Posterior cingulate gyrus (tissue), 11 donors: ENCODE measurements at regions not wholly inside any gene's neighbourhood (a gene's known extent, or its start where the extent isn't known, plus 50 kb on each side); places are given as distances from the start of the nearest gene placed in this dataset.

Experiments
- DNase-seq, 10 donors: peaks; one replicate each; pipeline versions ENCODE4 v3.0.0 to v3.0.0-alpha.2; 2020 to 2021; ENCODE audit warnings: mixed read lengths in 3 of 10
- intact Hi-C: fragments of 100-400 bp; cut with DNase I; formaldehyde crosslinking; loops from one replicate; pipeline ENCODE4 v1.15.1; 2023

DNA sequence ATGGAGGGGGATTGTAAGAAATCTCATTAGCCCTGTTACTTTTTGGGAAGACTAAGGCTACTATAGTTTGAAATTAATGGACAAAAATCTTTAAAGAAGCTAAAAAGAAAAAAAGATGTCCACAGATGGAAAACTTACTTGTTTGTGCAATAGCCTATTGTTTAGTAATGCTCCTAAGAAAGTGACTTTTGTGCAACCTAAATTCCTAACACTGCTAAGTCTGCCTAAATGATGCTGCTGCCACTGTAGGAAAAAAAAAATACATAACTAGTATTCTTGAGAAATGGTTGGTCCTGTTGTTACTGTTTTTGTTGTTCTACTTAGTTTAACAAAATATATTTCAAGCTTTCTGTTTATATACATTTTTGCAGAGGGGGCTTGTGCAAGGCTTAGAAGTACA is 108.2 kb upstream of the NR3C1 start:
- intact Hi-C loops = no loop called here
- DNase-seq = no peak

DNA sequence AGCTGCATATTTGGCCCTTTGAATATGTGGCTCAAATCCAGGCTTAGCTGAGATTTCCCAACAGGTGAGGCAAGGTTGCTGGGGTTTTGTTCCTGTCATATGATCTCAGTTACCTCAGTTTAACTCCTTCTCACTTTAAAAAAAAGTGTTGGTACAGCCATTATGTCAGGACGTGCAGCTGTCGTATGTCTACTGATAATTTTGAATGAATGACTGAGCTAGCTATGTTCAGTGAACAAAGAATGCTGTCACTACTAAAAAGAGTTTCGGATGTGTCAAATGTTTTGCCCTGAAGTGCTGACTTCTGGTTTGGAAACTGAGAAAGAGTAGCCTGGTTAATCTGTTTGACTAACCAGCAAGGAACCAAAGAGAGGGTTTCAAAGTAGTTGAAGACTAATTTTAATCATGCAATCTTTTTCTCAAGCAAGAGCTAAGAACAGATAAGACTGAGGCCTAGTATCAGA is 106.3 kb upstream of the NR3C1 start:
- no peak for DNase-seq
- intact Hi-C loops = no loop called here

DNA sequence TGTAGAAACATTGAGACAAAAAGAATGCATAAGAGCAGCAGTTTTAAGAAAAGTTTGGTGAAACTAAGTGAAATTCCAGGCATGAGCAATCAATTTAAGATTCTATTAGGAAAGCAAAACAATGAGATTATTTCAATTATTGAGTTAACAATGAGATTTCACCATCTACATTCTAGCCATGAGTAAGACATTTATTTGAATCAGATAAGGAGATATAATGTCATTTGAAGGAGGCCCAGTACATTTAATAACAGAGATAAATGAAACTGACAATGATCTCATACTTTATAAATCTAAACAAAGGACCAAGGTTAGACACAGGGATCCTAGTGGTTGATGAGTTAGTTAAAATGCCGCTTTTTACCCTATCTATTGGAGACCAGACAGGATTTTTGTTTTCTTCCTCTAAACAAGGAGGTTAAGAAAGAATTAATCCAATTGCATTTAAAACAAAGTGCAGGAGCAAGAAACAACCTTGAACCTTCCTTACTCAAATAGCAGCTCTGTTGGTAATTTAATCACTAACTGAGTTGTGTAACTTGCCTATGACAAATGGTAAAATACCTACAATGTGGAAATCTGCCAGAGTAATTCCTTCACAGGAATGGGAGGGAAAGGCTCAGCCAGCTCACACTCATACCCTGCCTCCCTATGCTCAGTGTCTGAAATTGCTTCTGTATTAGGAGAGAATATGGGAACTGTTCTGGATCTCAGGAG is 103.5 kb upstream of the NR3C1 start:
- intact Hi-C loops = no loop called here
- DNase-seq = no peak

DNA sequence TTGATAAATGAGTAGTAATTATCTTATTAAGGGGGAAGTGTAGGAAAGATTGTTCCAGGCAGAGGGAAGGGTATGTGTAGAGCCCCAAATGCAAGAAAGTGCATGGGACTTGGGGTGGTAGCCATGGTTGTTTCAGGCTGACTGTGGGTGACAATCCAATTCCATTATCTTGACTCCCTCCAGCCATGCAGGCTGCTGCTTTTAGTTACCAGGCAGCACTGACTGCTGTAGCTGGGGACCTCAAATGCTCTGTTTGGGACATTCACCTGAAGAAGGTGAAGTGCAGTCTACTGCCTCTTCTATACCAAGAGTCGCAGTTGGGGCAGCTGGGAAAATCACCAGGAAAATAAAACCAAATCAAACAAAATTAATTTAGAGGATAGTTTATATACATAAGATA is 102.4 kb upstream of the NR3C1 start:
- no peak for DNase-seq
- intact Hi-C loops = no loop called here

DNA sequence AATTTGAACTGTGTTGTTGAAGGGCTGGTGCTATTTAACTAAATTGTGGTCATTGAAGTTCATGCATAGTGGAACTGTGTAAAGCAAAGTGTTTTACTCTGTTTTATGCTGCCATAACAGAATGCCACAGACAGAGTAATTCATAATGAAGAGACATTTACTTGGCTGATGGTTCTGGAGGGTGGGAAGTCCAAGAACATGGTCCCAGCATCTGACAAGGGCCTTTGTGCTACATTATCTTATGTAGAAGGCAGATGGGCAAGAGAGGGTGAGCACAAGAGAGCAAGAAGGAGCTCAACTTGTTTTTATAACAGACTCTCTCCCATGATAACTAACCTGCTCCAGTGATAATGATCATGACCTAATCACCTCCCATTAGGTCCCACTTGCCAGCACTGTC is 101.9 kb upstream of the NR3C1 start:
- no peak for DNase-seq
- intact Hi-C loops = no loop called here

DNA sequence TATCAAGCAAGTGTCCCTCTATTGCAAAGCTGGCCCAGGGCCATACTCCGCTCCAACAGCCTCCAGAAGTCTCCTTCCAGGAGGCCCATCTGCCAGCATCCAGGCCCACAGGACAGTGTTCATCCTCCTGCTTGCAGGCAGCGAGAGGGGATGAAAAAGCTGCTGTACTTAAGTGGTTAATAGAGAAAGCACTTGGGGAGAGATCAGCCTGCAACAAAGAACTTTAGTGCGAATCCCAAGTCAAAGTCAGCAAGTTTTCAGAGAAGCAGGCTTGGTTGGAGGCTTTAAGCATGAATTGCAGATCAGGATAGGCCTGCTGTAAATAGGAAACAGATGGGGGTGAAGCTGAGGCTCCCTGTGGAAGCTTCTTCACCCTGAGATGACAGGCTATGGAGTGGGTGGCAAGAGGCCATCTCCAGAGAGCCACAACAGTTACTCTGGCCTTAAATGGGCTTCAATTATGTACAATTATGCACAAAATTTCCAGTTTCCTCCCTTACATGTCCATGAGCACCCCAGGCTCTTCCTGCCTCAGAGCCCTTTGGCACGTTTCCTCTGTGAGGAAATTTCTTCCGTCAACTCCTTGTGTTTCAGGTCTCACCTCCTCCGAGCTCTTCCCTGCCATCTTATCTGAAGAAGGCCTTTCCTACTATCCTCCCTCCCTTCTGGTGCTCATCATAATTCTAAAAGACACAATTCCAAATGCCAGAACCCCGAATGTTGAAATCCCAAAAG is 98.0 kb upstream of the NR3C1 start:
- intact Hi-C loops = no loop called here

DNA sequence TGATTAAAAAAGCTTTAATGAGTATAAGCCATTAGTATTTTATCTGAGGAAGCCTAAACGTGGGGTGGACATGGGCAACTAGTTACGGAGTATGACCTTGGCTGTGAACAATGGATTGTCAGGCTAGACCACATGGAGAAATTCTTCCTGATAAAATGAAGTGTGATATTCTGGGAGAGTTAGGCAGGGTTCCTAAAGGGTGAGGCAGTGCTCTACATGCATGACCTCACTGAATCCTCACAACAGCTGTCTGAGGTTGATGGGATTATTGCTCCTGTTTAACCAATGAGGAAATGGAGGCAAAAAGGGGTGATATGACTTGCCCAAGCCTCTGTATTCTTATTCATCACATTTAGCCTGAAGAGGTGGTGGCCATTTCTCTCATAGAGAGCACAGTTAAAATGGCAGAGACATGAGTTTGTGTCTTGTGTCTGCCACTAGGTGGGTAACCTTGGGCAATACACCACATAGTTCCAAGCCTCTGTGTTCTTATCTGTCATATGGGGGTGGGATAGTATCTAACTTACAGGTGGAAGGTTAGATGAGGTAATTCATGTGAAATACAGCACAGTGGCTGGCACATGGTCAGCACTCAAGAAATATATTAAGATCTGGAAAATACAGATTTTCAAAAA is 96.1 kb upstream of the NR3C1 start:
- intact Hi-C loops = no loop called here
- DNase-seq = no peak

More for the DNA sequence above, 98.0 kb upstream of the NR3C1 start:
- no peak for DNase-seq

DNA sequence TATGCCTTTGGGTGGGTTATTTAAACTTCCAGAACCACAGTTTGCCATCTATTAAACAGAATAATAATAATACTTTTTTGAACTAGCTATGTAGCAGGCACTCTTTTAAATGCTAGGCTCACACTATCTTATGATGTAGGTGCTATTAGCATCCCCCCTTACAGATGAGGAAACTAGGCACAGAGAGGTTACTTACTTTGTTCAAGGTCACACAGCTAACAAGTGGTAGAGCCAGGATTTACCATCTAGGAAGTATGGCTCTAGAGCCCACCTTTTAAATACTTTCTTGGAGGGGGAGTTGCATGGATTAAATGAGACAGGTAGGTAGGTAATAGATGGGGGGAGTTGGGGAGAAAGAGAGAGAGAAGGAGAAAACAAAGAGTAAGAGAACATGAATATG is 95.3 kb upstream of the NR3C1 start:
- no peak for DNase-seq
- intact Hi-C loops = no loop called here

DNA sequence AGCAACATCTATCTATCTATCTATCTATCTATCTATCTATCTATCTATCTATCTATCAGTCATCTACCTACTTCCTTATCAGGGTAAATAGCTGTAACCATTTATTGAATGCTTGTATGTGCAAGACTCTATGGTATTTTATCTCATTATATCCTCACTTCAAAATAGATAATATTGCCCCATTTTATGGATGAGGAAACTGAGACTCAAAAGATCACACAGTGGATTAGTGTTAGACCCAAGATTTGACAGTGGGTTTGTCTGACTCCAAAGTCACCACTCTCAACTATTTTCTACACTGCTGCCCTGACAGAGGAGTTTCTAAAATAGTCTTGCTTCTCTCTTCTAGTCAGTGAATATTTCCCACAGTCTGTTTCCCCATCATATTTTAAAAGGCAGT is 94.3 kb upstream of the NR3C1 start:
- no peak for DNase-seq
- intact Hi-C loops = no loop called here

DNA sequence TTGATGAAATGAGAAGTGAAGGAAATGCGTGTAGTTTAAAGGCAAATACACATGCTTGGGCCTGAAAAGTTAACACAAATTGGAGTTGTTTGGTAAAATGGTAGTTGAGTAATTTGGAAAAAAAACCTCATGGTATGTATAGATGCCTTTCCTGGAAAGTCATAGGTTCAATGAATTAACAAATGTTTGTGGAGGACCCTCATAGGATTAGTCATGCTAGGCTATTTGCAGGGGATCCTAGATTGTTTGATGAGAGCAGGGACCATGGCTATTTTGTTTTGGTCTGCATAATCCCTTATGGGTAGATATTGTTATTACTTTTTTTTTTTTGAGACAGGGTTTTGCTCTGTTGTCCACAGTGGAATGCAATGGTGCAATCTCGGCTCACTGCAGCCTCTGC is 93.5 kb upstream of the NR3C1 start:
- DNase-seq = no peak
- intact Hi-C loops = no loop called here

DNA sequence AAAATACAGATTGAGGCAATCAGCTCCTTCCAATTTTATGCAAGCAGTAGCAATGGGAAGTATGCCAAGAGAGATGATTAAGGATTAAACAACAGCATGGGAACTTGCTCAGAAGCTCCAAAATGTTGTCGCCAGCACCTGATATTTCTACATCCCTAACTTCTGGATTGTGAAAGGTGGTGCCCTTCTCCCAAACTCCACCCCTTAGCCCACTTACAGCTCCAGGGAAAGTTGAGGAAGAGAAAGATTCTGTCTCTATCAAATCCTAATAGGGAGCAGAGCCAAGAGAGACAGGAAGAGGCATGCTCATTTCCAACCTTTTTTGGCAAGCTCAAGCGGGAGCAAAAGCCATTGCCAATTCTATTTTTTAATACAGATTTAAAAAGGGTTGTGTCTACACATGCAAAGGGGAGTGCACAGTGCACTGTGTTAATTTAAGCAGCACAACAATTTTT is 92.4 kb upstream of the NR3C1 start:
- intact Hi-C loops = no loop called here
- no peak for DNase-seq

DNA sequence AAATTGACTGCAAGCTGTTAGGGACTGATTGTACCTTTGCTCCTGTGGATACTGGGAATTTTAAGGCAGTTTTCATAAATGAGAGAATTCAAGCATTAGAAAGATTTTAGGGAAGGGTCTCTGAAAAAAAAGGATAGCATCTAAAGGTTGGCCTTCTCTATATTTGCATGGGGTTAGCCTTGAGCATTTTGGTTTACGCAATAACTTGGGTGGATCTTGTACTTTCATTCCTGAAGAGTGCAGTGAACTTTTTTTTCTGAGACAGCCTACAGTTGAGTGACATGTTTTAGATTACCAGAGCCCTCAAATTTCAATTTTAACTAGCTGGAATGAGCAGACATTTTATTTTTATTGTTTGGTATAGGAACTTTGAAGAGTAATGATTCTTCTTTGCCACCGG is 91.6 kb upstream of the NR3C1 start:
- DNase-seq = no peak
- intact Hi-C loops = no loop called here

DNA sequence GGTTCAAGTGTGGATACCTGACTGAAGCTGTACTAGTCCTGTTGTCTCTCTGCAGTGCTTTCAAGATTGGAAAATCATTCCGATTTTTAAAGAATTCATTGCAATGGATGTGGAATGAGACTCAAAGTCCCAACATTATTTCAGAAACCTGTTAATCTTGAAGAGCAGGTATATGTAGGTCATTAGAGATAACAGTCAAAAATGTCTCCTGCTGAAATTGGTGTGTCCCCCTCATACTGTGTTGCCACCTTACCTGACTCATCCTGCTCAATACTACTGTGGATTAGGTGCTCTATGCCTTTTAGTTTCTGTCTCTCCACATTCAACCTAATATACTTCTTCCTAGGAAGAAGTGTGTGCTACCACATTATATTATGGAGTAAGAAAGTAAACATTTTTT is 91.1 kb upstream of the NR3C1 start:
- intact Hi-C loops = no loop called here
- no peak for DNase-seq

DNA sequence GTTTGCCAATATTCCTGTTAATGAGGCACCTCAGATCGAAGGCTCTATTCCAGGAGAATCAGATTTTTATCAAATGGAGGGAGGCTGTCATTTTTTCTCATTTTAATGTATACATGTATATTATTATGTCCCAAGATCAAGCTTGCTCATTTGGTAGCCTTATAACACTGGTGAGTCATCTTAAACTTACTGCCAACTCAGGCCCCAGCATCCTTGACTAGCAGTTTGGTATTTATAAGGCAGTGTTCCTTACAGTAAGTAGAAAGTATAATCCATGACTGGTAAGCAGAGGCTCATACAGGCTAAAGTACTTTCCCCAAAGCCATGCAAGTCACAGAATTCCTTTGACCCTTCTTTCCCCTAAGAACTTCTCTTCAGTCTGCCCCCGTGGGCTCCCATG is 90.7 kb upstream of the NR3C1 start:
- intact Hi-C loops = no loop called here
- DNase-seq = no peak

DNA sequence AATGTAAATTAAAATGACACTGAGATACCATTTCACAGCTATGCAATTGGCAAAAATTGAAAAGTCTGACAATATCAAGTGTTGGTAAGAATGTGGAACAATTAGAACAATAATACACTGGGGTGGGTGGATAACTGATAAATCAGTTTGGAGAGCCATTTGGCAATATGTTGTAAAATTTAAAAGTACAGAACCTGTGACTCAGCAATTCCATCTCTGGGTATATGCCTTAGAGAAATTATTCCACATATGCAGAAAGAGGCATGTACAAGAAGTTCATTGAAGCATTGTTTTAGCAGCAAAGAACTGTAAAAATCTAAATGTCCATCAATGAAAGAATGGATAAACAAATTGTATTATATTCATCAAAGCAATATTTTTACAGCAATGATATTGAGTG is 89.3 kb upstream of the NR3C1 start:
- DNase-seq = no peak
- intact Hi-C loops = no loop called here

DNA sequence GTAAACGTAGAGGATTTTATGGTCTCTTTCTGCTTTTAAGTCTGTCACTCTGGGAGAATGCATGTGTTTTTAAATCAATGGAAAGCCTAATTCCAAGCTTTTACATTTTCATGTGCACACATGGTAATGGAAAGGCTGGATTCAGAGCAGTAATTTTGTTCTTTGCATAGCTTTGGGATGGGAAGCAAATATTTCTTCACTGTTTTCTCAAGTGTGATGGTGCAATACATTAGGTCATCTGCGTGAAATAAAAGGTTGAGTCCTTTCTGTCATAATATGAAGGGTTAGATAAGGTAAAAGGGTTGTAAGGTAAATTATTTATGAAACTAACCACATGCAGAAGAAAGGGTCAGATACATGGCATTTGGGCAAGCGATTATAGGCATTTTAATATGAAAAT is 88.2 kb upstream of the NR3C1 start:
- DNase-seq = no peak
- intact Hi-C loops = no loop called here

DNA sequence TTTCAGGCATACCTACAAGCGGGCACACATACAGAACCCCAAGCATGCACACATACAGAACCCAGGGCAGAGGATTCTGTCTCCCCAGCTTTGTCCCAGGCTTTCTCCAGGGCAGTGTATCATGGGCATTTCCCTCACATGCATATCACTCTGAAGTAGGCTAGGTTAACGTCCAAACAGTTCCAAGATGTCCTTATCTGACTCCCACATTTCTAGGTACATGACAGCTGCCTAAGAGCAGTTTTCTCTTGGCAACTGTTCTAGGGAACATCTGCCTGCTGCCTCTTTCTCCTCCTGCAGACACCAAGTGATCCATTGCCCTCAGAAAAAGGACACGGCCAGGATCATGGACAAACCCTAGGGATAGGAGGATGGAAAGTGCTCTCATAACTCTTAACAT is 84.9 kb upstream of the NR3C1 start:
- no peak for DNase-seq
- intact Hi-C loops = no loop called here

DNA sequence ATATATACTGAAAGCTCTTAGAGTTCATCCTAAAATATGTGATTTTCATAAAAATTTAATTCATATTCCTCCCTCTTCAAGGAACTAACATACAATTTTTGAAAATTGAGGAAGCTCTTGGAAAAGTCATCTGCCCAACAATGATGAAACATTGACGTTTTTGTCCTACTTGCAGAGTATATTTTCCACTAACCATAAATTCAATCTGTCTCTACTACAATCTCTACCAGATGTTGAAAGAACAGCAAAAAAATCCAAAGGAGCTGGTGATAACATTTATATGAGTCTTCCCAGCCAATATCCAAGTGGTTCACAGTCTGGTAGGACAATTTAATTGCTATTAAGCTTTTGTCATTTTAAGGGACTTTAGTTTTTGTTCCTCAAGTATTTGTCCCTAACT is 81.1 kb upstream of the NR3C1 start:
- no peak for DNase-seq
- intact Hi-C loops = no loop called here

DNA sequence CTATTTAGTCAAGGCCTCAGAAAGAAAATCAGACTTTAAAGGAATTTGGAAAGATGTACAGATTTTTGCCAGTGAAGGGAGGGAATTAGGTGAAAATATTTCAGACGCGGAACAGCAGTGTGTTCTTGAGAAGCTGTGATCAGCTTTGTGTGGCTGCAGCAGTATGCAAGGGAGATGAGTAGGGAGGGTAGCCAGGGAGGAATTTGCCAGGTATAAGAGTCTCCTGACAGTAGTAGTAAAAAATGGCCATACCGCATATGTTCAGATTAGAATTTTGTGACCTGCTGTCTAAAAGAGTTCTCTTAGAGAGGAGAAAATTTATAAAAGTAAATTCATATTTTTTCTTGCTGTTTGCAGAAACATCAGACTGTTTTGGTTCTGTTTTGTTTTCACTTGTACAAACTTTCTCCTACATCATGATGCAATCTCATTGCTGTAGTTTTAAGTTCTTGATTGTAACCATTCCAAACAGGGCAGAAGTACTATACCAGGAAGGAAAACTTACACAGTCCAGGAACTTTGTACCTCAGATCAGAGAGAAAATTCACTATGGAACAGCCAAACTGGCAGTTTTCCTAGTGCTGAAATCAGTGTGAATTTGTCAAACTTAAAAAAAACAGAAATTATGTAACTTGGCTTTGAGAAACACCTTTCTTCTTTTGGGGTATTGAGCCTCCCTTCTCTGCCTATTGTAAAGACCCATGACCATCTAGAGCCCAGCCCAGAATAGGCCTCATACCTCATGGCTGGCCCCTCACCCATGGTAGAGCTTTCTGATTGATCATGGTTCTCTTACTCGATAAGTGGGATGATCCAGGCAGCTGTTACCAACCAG is 78.4 kb upstream of the NR3C1 start:
- DNase-seq = no peak
- intact Hi-C loops = no loop called here

DNA sequence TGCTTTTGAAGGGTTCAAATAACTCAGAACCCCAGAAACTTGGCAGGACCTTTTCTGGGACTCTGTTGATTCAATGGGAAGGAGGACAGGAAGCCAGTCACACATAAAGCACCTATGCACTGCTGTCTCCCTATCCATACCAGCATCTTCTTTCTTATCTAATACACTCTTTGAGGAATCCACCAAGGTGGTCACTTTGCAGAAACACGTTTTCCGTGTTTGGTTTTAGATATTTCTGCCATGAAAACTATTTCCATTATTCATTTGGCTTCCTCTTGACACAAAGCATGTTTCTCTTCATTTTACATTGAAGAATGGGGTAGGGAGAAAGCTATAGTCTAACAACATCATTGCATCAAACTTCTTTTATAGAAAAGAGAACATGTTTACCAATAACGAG is 76.5 kb upstream of the NR3C1 start:
- intact Hi-C loops = no loop called here
- DNase-seq = no peak

DNA sequence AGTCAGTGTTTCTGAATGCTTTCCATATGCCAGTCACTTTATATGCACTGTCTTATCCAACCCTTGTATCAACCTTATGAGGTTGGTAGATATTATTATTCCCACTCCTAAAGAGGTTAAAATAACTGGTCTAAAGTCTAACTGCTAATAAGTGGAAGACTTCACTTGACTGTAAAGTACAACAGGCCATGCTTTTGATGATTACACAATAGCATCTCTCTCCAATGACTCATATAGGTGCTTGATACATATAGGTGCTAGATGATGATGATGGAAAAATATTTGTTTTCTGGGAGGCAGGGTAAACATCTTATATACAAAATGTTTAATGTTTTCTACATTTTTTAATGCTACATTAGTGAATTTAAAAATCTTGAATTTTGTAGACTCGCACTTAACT is 75.9 kb upstream of the NR3C1 start:
- no peak for DNase-seq
- intact Hi-C loops = no loop called here
